Neural cell (in vitro differentiated cells): ENCODE measurements at regions not wholly inside any gene's neighbourhood (a gene's known extent, or its start where the extent isn't known, plus 50 kb on each side); places are given as distances from the start of the nearest gene placed in this dataset.

Experiments
- H2AFZ ChIP-seq: fragments of 200-600, 300-800 bp; sonication (generic), shearing (Covaris generic); 2 replicates; pipeline ENCODE4 v1.6.0; 2014; ENCODE audit warnings: low read depth, mild to moderate bottlenecking, antibody characterized with exemption, low read length, moderate library complexity
- H3F3A ChIP-seq: fragments of 200-600 bp; shearing (Covaris generic); 2 replicates; pipeline ENCODE4 v1.6.1; 2016; ENCODE audit warnings: mild to moderate bottlenecking, moderate library complexity, mixed read lengths, antibody characterized with exemption, low read length; ENCODE audit not compliant: insufficient read depth, poor library complexity, severe bottlenecking
- H3K27ac ChIP-seq: fragments of 200-600, 300-800 bp; sonication (generic), shearing (Covaris generic); 2 replicates; pipeline ENCODE4 v1.5.1; 2014; ENCODE audit warnings: mild to moderate bottlenecking, low read length, moderate library complexity
- H3K27me3 ChIP-seq: fragments of 300-800, 200-600 bp; sonication (generic), shearing (Covaris generic); 2 replicates; pipeline ENCODE4 v1.6.0; 2014; ENCODE audit warnings: mild to moderate bottlenecking, low read depth, low read length, moderate library complexity; ENCODE audit not compliant: insufficient read depth
- H3K36me3 ChIP-seq: fragments of 300-800, 200-600 bp; sonication (generic), shearing (Covaris generic); 2 replicates; pipeline ENCODE4 v1.5.1; 2014; ENCODE audit warnings: mild to moderate bottlenecking, antibody characterized with exemption, low read length, moderate library complexity; ENCODE audit not compliant: insufficient read depth
- H3K4me2 ChIP-seq: fragments of 300-800, 200-600 bp; sonication (generic), shearing (Covaris generic); 2 replicates; pipeline ENCODE4 v1.6.0; 2014; ENCODE audit warnings: mild to moderate bottlenecking, low read length
- H3K4me3 ChIP-seq: fragments of 300-800, 200-600 bp; sonication (generic), shearing (Covaris generic); 2 replicates; pipeline ENCODE4 v1.5.1; 2014; ENCODE audit warnings: mild to moderate bottlenecking, low read length, moderate library complexity
- H3K79me2 ChIP-seq: fragments of 200-600 bp; shearing (Covaris generic); replicated peaks from 2 replicates; pipeline ENCODE4 v1.6.0; 2014; ENCODE audit warnings: mild to moderate bottlenecking, low read length, moderate library complexity; ENCODE audit not compliant: insufficient read depth
- H3K9ac ChIP-seq: fragments of 300-800, 200-600 bp; sonication (generic), shearing (Covaris generic); 2 replicates; pipeline ENCODE4 v1.6.1; 2016; ENCODE audit warnings: mild to moderate bottlenecking, low read length, mixed read lengths
- H3K9me2 ChIP-seq: fragments of 200-600 bp; shearing (Covaris generic); 2 replicates; pipeline ENCODE4 v1.6.1; 2016; ENCODE audit warnings: mild to moderate bottlenecking, low read length, mixed read lengths; ENCODE audit not compliant: insufficient read depth
- H3K9me3 ChIP-seq: fragments of 200-600, 300-800 bp; sonication (generic), shearing (Covaris generic); 2 replicates; pipeline ENCODE4 v1.6.1; 2016; ENCODE audit warnings: mild to moderate bottlenecking, mixed run types, low read length, moderate library complexity, mixed read lengths
- H4K20me1 ChIP-seq: fragments of 200-600 bp; shearing (Covaris generic); 2 replicates; pipeline ENCODE4 v1.6.1; 2016; ENCODE audit warnings: mild to moderate bottlenecking, mixed run types; ENCODE audit not compliant: insufficient read depth
- EP300 ChIP-seq: fragments of 450-650 bp; conservative IDR thresholded peaks from 2 replicates; pipeline ENCODE4 v1.6.1; 2014; ENCODE audit warnings: antibody characterized with exemption, mild to moderate bottlenecking, moderate library complexity; ENCODE audit not compliant: poor library complexity, severe bottlenecking
- EZH2 ChIP-seq: fragments of 200-600, 300-800 bp; shearing (Covaris generic), sonication (generic); IDR thresholded peaks from 2 replicates; pipeline ENCODE4 v1.6.1; 2014; ENCODE audit warnings: antibody characterized with exemption, low read length, borderline replicate concordance, mild to moderate bottlenecking; ENCODE audit not compliant: insufficient read depth, poor library complexity, severe bottlenecking
- MXI1 ChIP-seq: fragments of 450-650 bp; conservative IDR thresholded peaks from 2 replicates; pipeline ENCODE4 v1.6.1; 2014; ENCODE audit warnings: antibody characterized with exemption, mild to moderate bottlenecking; ENCODE audit not compliant: poor library complexity, severe bottlenecking
- POLR2AphosphoS5 ChIP-seq: IDR thresholded peaks from 2 replicates; pipeline ENCODE4 v1.6.1; 2012
- RAD21 ChIP-seq: fragments of 450-650 bp; conservative IDR thresholded peaks from 2 replicates; pipeline ENCODE4 v1.6.1; 2014; ENCODE audit warnings: antibody characterized with exemption, mild to moderate bottlenecking, moderate library complexity
- REST ChIP-seq: IDR thresholded peaks from 2 replicates; pipeline ENCODE4 v1.6.1; 2012; ENCODE audit warnings: borderline replicate concordance
- SMC3 ChIP-seq: fragments of 450-650 bp; conservative IDR thresholded peaks from 2 replicates; pipeline ENCODE4 v1.6.1; 2014; ENCODE audit warnings: antibody characterized with exemption, mild to moderate bottlenecking, moderate library complexity; ENCODE audit not compliant: poor library complexity
- TAF1 ChIP-seq: IDR thresholded peaks from 2 replicates; pipeline ENCODE4 v1.6.1; 2012; ENCODE audit warnings: low read depth
- TF ChIP-seq, protein P1 (sequence below): fragments of 450-650 bp; IDR thresholded peaks from 2 replicates; pipeline ENCODE4 v1.5.1; 2014; ENCODE audit warnings: antibody characterized with exemption, mild to moderate bottlenecking, moderate library complexity; ENCODE audit not compliant: poor library complexity, severe bottlenecking

- H3K4me2 ChIP-seq: no peak overlapping the region
- no peaks in the 10 kb centered on the region for H3K27me3 ChIP-seq
- TF ChIP-seq RAD21 (no peak), EP300 (no peak), POLR2AphosphoS5 (no peak), SMC3 (no peak), EZH2 (no peak), REST (no peak), MXI1 (no peak), TAF1 (no peak)
- TF ChIP-seq, protein P1, sequence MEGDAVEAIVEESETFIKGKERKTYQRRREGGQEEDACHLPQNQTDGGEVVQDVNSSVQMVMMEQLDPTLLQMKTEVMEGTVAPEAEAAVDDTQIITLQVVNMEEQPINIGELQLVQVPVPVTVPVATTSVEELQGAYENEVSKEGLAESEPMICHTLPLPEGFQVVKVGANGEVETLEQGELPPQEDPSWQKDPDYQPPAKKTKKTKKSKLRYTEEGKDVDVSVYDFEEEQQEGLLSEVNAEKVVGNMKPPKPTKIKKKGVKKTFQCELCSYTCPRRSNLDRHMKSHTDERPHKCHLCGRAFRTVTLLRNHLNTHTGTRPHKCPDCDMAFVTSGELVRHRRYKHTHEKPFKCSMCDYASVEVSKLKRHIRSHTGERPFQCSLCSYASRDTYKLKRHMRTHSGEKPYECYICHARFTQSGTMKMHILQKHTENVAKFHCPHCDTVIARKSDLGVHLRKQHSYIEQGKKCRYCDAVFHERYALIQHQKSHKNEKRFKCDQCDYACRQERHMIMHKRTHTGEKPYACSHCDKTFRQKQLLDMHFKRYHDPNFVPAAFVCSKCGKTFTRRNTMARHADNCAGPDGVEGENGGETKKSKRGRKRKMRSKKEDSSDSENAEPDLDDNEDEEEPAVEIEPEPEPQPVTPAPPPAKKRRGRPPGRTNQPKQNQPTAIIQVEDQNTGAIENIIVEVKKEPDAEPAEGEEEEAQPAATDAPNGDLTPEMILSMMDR: no peak
Measured at GRCh38 chr2:147559070-147559725, 285.6 kb upstream of the ACVR2A start.

GRCh38 chr2:147558620-147559019 lies 286.2 kb upstream of the ACVR2A start:
- no peaks in the 10 kb centered on the region for H4K20me1 ChIP-seq
- H3K9me3 ChIP-seq: no peaks in the 10 kb centered on the region
- no peak overlapping the region for H3K4me3 ChIP-seq
- TF ChIP-seq RAD21 (no peak), TAF1 (no peak), SMC3 (no peak), EP300 (no peak), EZH2 (no peak), POLR2AphosphoS5 (no peak), REST (no peak), MXI1 (no peak)
- TF ChIP-seq, protein P1: no peak
- no peak overlapping the region for H3K27ac ChIP-seq
- no peaks in the 10 kb centered on the region for H3K9me2 ChIP-seq
- no peak overlapping the region for H3K4me2 ChIP-seq
- no peak overlapping the region for H3K9ac ChIP-seq
- no peaks in the 10 kb centered on the region for H3K27me3 ChIP-seq
- no peak overlapping the region for H2AFZ ChIP-seq
- H3K36me3 ChIP-seq: no peaks in the 10 kb centered on the region
- H3K79me2 ChIP-seq: no peaks in the 10 kb centered on the region
- peaks cover 3% of the 10 kb centered on the region for H3F3A ChIP-seq

More at GRCh38 chr2:147559070-147559725, 285.6 kb upstream of the ACVR2A start:
- Histone ChIP-seq H3K9me3 (no peaks in the 10 kb centered on the region), H3K4me3 (no peak overlapping the region), H3K27ac (no peak overlapping the region), H3K79me2 (no peaks in the 10 kb centered on the region), H2AFZ (no peak overlapping the region), H3K9ac (no peak overlapping the region), H3K36me3 (no peaks in the 10 kb centered on the region), H3F3A (peaks cover 3% of the 10 kb centered on the region), H4K20me1 (no peaks in the 10 kb centered on the region), H3K9me2 (no peaks in the 10 kb centered on the region)
